Kidney (tissue), 13 donors: ENCODE measurements at regions not wholly inside any gene's neighbourhood (a gene's known extent, or its start where the extent isn't known, plus 50 kb on each side); places are given as distances from the start of the nearest gene placed in this dataset.
A peak's percentile ranks its signal among the peaks of the same experiment; 100 is the strongest.

Experiments
- DNase-seq, 5 donors: peaks; one replicate each; pipeline ENCODE4 v3.0.0-alpha.2; 2013 to 2020
- FAIRE-seq: peaks from 2 replicates; lab custom pipeline; 2012; peaks lifted over from hg19 to GRCh38; lab: Jason Lieb, UNC
- H3K27ac ChIP-seq, 2 donors: one replicate each; pipeline ENCODE4 v1.7.0; 2013; ENCODE audit warnings: low read depth in 2 of 2, low read length in 2 of 2, inconsistent platforms in 1 of 2
- H3K27me3 ChIP-seq: one replicate; pipeline ENCODE4 v1.7.1; 2013; ENCODE audit warnings: low read length, inconsistent platforms; ENCODE audit not compliant: control insufficient read depth, insufficient read depth
- H3K36me3 ChIP-seq, 3 donors: one replicate each; pipeline versions ENCODE4 v1.7.0 to v1.7.1; 2013; ENCODE audit warnings: low read length in 3 of 3, control low read depth in 1 of 3, inconsistent platforms in 1 of 3; ENCODE audit not compliant: insufficient read depth in 3 of 3, control insufficient read depth in 2 of 3
- H3K4me1 ChIP-seq, 3 donors: one replicate each; pipeline versions ENCODE4 v1.7.0 to v1.7.1; 2013; ENCODE audit warnings: low read length in 3 of 3, inconsistent platforms in 1 of 3, low read depth in 1 of 3; ENCODE audit not compliant: control insufficient read depth in 2 of 3, insufficient read depth in 2 of 3
- H3K4me3 ChIP-seq, 3 donors: one replicate each; pipeline versions ENCODE4 v1.7.0 to v1.8.1; 2013; ENCODE audit warnings: low read length in 3 of 3, control low read depth in 1 of 3, inconsistent platforms in 1 of 3
- H3K9ac ChIP-seq, 3 donors: one replicate each; pipeline versions ENCODE4 v1.7.0 to v1.7.1; 2013; ENCODE audit warnings: low read length in 3 of 3, control low read depth in 1 of 3, inconsistent platforms in 1 of 3
- H3K9me3 ChIP-seq, 3 donors: one replicate each; pipeline versions ENCODE4 v1.7.0 to v1.7.1; 2013; ENCODE audit warnings: low read length in 3 of 3, control low read depth in 1 of 3, inconsistent platforms in 1 of 3; ENCODE audit not compliant: control insufficient read depth in 2 of 3, insufficient read depth in 1 of 3
- intact Hi-C: fragments of 100-400 bp; cut with DNase I; formaldehyde crosslinking; loops from one replicate; pipeline ENCODE4 v1.11.1; 2022
- TF ChIP-seq, protein P1 (sequence below): IDR thresholded peaks from 3 replicates; pipeline ENCODE4 v1.5.1; 2012; ENCODE audit warnings: mild to moderate bottlenecking, moderate library complexity, borderline replicate concordance; ENCODE audit not compliant: insufficient read depth; ENCODE audit errors: extremely low read depth
- donor health status: control.
- donor health status: control.
- donor health status: control.
- donor health status: control.
- donor health status: control.
- donor health status: DM: yes; HTN: yes; CAD: no.
- donor health status: Normal renal cell carcinoma (clear cell type).

DNA sequence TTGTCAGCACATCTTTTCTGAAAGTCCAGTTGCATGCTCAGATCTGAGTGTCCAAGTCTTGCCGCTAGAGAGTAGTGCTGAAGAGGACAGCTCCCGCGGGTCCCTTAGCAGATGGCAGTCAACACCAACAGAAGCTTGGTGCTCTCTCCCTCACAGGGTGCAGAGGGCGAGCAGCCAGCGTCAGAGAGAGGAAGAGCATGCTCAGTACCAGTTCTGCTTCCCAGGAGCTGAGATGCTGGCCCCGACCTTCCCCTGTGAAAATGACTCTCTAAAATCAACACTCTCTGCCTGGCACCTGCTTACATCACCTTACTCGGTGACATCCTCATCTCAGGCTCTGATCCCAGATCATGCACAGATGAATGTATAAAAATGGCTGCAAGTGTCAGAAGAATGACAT is 86.0 kb upstream of the TWIST2 start:
- H3K9ac ChIP-seq, result no peak overlapping the region
- no peaks in the 10 kb centered on the region for H3K27me3 ChIP-seq
- intact Hi-C loops, result no loop called here
- H3K36me3 ChIP-seq, result no peaks in the 10 kb centered on the region
- no peaks in the 10 kb centered on the region for H3K9me3 ChIP-seq
- no peak overlapping the region for H3K27ac ChIP-seq
- H3K4me3 ChIP-seq, result no peak overlapping the region
- no peak for FAIRE-seq
- TF ChIP-seq, protein P1, sequence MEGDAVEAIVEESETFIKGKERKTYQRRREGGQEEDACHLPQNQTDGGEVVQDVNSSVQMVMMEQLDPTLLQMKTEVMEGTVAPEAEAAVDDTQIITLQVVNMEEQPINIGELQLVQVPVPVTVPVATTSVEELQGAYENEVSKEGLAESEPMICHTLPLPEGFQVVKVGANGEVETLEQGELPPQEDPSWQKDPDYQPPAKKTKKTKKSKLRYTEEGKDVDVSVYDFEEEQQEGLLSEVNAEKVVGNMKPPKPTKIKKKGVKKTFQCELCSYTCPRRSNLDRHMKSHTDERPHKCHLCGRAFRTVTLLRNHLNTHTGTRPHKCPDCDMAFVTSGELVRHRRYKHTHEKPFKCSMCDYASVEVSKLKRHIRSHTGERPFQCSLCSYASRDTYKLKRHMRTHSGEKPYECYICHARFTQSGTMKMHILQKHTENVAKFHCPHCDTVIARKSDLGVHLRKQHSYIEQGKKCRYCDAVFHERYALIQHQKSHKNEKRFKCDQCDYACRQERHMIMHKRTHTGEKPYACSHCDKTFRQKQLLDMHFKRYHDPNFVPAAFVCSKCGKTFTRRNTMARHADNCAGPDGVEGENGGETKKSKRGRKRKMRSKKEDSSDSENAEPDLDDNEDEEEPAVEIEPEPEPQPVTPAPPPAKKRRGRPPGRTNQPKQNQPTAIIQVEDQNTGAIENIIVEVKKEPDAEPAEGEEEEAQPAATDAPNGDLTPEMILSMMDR, result no peak
- DNase-seq, result peak in 3 of 5 donors; percentile 72 to 76 (median 75)
- H3K4me1 ChIP-seq, result no peaks in the 10 kb centered on the region

DNA sequence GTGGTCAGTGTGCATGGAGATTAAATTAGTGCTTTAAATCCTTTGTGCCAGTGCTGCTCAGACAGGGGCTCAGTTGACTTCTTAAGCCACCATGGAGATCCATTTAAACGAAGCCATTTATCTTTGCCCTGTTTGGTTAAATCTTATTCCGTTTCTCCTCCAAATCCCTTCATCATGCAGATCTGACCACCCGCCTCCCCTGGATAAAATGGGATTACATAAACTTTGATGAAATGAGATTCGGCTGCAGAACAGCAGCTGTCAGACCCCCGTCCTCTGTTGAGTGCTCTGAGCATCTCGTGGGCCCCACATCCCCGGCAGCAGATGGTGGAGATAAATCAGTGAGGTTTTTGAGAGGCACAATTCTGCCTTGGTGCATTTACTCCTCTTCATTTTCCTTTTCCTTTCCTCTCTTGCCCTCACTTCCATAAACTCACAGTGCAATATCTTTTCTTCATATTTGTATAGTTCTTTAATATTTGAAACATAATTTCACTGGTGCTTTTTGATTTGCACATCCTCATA is 84.4 kb upstream of the TWIST2 start:
- H3K9me3 ChIP-seq, result no peaks in the 10 kb centered on the region
- no peak overlapping the region for H3K4me3 ChIP-seq
- no peaks in the 10 kb centered on the region for H3K36me3 ChIP-seq
- intact Hi-C loops, result no loop called here
- H3K27me3 ChIP-seq, result no peaks in the 10 kb centered on the region
- H3K27ac ChIP-seq, result no peak overlapping the region
- H3K4me1 ChIP-seq, result no peaks in the 10 kb centered on the region
- TF ChIP-seq, protein P1, result no peak
- DNase-seq (no peak), FAIRE-seq (no peak)
- H3K9ac ChIP-seq, result no peak overlapping the region

DNA sequence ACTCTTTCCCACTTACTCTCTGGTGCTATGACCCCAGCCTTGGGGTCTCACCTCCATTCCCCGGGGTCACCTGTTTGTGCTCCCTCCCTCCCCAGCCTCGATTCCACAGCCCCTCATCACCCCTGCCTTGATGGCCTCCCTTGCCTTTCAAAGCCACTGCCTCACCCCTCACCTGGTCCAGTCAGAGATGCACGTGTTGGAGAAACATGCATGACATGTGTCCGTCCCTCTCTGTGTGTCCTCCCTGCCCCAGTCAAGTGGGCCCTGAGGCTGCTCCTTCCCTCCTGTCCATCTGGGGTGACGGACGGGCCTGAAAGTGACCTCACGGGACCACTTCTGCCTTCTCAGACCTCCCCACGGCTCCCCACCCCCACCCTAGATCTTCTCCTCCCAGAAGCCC is 82.3 kb upstream of the TWIST2 start:
- Histone ChIP-seq H3K9me3 (no peaks in the 10 kb centered on the region), H3K36me3 (no peaks in the 10 kb centered on the region), H3K4me3 (no peak overlapping the region), H3K27me3 (no peaks in the 10 kb centered on the region), H3K9ac (no peak overlapping the region), H3K27ac (no peak overlapping the region), H3K4me1 (no peaks in the 10 kb centered on the region)
- DNase-seq, result no peak
- no peak for FAIRE-seq
- TF ChIP-seq, protein P1, result no peak
- intact Hi-C loops, result no loop called here

DNA sequence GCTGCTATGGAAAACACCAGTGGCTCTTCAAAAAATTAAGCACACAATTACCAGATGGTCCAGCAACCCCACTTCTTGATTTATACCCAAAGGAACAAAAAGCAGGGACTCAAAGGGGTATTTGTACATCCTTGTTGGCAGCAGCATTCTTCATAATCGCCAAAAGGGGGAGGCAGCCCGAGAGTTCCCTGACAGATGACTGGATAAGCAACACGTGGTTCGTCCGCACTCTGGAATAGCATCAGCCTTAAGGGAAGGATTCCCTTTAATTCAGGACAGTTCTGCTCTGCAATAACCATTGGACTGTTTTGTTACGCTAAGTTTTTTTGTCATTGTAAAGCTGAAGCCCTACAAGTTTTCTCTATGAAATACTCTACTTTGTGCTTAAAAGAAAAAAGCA is 76.7 kb upstream of the TWIST2 start:
- H3K27ac ChIP-seq, result no peak overlapping the region
- H3K27me3 ChIP-seq, result no peaks in the 10 kb centered on the region
- intact Hi-C loops, result no loop called here
- no peaks in the 10 kb centered on the region for H3K4me1 ChIP-seq
- TF ChIP-seq, protein P1, result no peak
- no peaks in the 10 kb centered on the region for H3K36me3 ChIP-seq
- peak in 1 of 5 donors; percentile 34 for DNase-seq
- no peaks in the 10 kb centered on the region for H3K9me3 ChIP-seq
- no peak for FAIRE-seq
- H3K9ac ChIP-seq, result no peak overlapping the region
- H3K4me3 ChIP-seq, result no peak overlapping the region
